Body of pancreas (tissue), 4 donors: ENCODE measurements at regions not wholly inside any gene's neighbourhood (a gene's known extent, or its start where the extent isn't known, plus 50 kb on each side); places are given as distances from the start of the nearest gene placed in this dataset.

Experiments used
- ATAC-seq: fragments of 150-250 bp; one replicate; pipeline ENCODE4 v1.9.1; 2016
- DNase-seq, 4 donors: peaks; one replicate each; pipeline ENCODE4 v3.0.0-alpha.2; 2019
- H3K27ac ChIP-seq, 4 donors: fragments of 200-600 bp; sonication (generic); 1 replicate in 3 of 4; 2 replicates in 1 of 4; pipeline versions ENCODE4 v1.5.1 to v1.6.1; 2016 to 2019; ENCODE audit warnings: mild to moderate bottlenecking in 1 of 4, mixed read lengths in 1 of 4, moderate library complexity in 1 of 4
- H3K27me3 ChIP-seq, 2 donors: fragments of 200-600 bp; sonication (generic); one replicate each; pipeline ENCODE4 v1.6.0; 2016; ENCODE audit warnings: mild to moderate bottlenecking in 1 of 2
- H3K36me3 ChIP-seq, 2 donors: fragments of 200-600 bp; sonication (generic); replicated peaks in 1 of 2; 2 replicates each; pipeline ENCODE4 v1.5.1; 2016; ENCODE audit warnings: low read depth in 2 of 2; ENCODE audit not compliant: insufficient read depth in 1 of 2
- H3K4me1 ChIP-seq: fragments of 200-600 bp; sonication (generic); one replicate; pipeline ENCODE4 v1.6.0; 2016
- H3K4me3 ChIP-seq, 2 donors: fragments of 200-600 bp; sonication (generic); 1 replicate in 1 of 2; 2 replicates in 1 of 2; pipeline ENCODE4 v1.5.1; 2016 to 2019
- H3K9me3 ChIP-seq, 3 donors: fragments of 200-600 bp; sonication (generic); 1 replicate in 2 of 3; 2 replicates in 1 of 3; pipeline ENCODE4 v1.5.1; 2016
- POLR2A ChIP-seq, 3 donors: fragments of 450-650 bp; IDR thresholded peaks; one replicate each; pipeline ENCODE4 v1.6.1; 2016; ENCODE audit warnings: antibody characterized with exemption in 3 of 3, mild to moderate bottlenecking in 2 of 3
- WGBS, 2 donors: methylation state at CpG; one replicate each; pipeline ENCODE4 v1.1.5; 2017; 5-methylcytosine and 5-hydroxymethylcytosine counted together
- intact Hi-C: fragments of 100-400 bp; cut with DNase I; formaldehyde crosslinking; loops from one replicate; pipeline ENCODE4 v1.15.1; 2023
- TF ChIP-seq, protein P1 (sequence below), 7 experiments: fragments of 450-650 bp in 4 of 7; fragments of 200-600 bp in 3 of 7; sonication (generic) in 3 of 7; IDR thresholded peaks; one replicate each; pipeline ENCODE4 v1.5.1; 2016 to 2019; ENCODE audit warnings: antibody characterized with exemption in 7 of 7

DNA sequence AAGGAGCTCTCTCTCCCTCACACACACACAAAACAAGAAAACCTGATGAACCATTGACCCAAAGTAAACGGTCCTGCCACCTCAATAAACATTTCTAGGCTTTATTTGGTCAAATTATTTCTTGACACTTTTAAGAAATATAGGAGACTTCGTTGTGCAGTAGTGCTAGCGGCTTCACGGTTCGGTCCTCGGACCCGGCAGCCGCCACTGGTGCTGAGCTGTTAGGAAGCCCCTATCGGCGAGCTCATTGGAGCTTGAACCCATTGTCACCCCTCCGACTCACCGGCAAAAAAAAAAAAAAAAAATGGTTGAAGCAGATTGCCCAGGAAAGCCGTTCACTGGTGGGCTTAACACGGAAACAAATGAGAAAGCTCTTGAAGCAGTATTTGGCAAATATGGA is 1695.6 kb upstream of the ACO1 start:
- Histone ChIP-seq H3K27me3 (no peaks in the 10 kb centered on the region), H3K36me3 (no peaks in the 10 kb centered on the region), H3K9me3 (no peaks in the 10 kb centered on the region), H3K4me3 (no peak overlapping the region), H3K27ac (no peak overlapping the region), H3K4me1 (no peaks in the 10 kb centered on the region)
- TF ChIP-seq, protein P1, sequence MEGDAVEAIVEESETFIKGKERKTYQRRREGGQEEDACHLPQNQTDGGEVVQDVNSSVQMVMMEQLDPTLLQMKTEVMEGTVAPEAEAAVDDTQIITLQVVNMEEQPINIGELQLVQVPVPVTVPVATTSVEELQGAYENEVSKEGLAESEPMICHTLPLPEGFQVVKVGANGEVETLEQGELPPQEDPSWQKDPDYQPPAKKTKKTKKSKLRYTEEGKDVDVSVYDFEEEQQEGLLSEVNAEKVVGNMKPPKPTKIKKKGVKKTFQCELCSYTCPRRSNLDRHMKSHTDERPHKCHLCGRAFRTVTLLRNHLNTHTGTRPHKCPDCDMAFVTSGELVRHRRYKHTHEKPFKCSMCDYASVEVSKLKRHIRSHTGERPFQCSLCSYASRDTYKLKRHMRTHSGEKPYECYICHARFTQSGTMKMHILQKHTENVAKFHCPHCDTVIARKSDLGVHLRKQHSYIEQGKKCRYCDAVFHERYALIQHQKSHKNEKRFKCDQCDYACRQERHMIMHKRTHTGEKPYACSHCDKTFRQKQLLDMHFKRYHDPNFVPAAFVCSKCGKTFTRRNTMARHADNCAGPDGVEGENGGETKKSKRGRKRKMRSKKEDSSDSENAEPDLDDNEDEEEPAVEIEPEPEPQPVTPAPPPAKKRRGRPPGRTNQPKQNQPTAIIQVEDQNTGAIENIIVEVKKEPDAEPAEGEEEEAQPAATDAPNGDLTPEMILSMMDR (IDR thresholded peaks at IDR 0.05), result no peak
- no peak for TF ChIP-seq POLR2A (IDR thresholded peaks at IDR 0.05)
- DNase-seq (no peak), ATAC-seq (no peak)
- intact Hi-C loops, result no loop called here
- WGBS, 2 donors, result 75 to 80% methylated on average over 14 of the region's 14 CpGs

DNA sequence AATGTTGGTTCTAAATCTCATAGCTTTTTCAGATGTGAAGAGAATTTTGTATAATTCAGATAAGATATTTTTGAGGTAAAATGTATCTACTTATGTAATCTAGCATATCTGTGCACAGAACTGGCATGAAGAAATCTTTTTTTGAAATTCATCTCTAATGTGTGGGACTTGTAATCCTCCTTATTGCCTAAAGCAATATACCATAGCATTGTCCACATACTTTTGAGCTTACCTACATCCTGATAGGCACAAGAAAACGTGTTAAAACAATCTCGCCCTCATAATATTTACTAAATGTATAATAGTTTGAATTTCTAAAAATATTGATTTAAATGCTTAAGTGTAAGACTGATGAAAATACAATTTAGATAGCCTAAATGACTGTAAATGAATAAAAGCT is 1686.5 kb upstream of the ACO1 start:
- Histone ChIP-seq H3K27me3 (no peaks in the 10 kb centered on the region), H3K4me3 (no peak overlapping the region), H3K36me3 (no peaks in the 10 kb centered on the region), H3K27ac (no peak overlapping the region), H3K4me1 (no peaks in the 10 kb centered on the region), H3K9me3 (no peaks in the 10 kb centered on the region)
- intact Hi-C loops, result no loop called here
- no peak for ATAC-seq
- TF ChIP-seq POLR2A (IDR thresholded peaks at IDR 0.05), result no peak
- no peak for DNase-seq
- WGBS, 2 donors, result 29 to 31% methylated on average over 2 of the region's 2 CpGs

DNA sequence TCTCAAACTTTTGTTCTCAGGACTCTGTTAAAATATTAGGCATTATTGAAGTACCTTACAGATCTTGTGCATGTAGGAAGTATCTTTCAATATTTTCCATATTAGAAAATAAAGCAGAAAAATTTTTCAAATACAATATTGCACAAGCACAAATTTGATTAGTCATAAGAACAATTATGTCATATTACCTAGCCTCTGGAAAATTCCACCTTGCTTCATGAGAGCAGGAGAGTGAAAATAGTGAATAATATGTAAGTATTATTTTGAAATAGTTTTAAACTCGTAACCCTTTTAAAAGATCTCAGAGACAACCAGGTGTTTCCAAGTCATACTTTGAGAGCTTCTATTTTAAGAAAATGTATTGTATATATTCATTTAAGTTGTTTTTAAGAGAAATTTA is 1672.9 kb upstream of the ACO1 start:
- DNase-seq, result no peak
- TF ChIP-seq, protein P1 (IDR thresholded peaks at IDR 0.05), result no peak
- no peak for TF ChIP-seq POLR2A (IDR thresholded peaks at IDR 0.05)
- intact Hi-C loops, result no loop called here
- 73% methylated on average over 1 of the region's 1 CpG for WGBS, 2 donors
- ATAC-seq, result no peak
- no peak overlapping the region for H3K27ac ChIP-seq
- H3K4me1 ChIP-seq, result no peaks in the 10 kb centered on the region
- H3K36me3 ChIP-seq, result no peaks in the 10 kb centered on the region
- H3K27me3 ChIP-seq, result no peaks in the 10 kb centered on the region
- H3K4me3 ChIP-seq, result no peak overlapping the region
- H3K9me3 ChIP-seq, result no peaks in the 10 kb centered on the region

DNA sequence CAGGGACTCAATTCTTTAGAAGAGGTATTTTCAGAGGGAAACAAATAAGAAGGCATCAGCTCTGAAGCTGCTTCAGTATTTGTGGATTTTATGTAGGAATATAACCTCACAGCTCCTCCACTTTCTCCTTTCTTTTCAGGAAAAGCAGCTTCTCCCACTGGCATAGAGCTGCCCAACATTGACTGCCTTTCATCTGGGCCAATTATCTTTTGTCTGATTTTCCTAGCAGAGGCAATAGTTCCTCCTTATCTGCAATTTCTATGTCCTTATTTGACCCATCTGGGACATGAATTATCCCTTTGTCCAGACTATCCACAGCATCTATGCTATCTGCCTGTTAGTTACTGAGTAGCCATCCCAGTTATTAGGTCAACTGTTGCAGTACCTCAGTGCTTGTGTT is 1671.2 kb upstream of the ACO1 start:
- no peak for ATAC-seq
- H3K27me3 ChIP-seq, result no peaks in the 10 kb centered on the region
- intact Hi-C loops, result no loop called here
- TF ChIP-seq, protein P1 (IDR thresholded peaks at IDR 0.05), result no peak
- TF ChIP-seq POLR2A (IDR thresholded peaks at IDR 0.05), result no peak
- no peaks in the 10 kb centered on the region for H3K9me3 ChIP-seq
- no peaks in the 10 kb centered on the region for H3K36me3 ChIP-seq
- no peaks in the 10 kb centered on the region for H3K4me1 ChIP-seq
- DNase-seq, result no peak
- no peak overlapping the region for H3K27ac ChIP-seq
- H3K4me3 ChIP-seq, result no peak overlapping the region

DNA sequence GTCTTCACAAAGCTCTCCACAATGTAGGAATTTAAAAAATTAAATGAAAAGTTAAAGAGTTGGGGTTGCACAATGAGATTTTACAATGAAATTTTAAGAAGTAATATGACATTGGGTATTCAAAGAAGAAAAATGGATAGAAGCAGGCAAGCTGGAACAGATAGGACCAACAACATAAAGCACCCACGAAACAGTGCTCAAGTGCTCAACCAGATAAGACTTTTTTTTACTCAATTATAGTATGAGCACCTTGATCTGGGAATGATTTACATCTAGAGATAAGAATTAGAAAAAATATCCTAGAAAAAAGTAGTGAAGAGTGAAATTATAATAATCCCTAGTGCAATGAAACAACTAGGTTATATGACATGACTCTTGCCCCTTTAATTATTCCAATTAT is 1670.1 kb upstream of the ACO1 start:
- DNase-seq (no peak), ATAC-seq (no peak)
- Histone ChIP-seq H3K4me1 (no peaks in the 10 kb centered on the region), H3K27ac (no peak overlapping the region), H3K36me3 (no peaks in the 10 kb centered on the region), H3K27me3 (no peaks in the 10 kb centered on the region), H3K4me3 (no peak overlapping the region), H3K9me3 (no peaks in the 10 kb centered on the region)
- intact Hi-C loops, result no loop called here
- no peak for TF ChIP-seq POLR2A (IDR thresholded peaks at IDR 0.05)
- TF ChIP-seq, protein P1 (IDR thresholded peaks at IDR 0.05), result no peak
- WGBS, 2 donors, result 19 to 35% methylated on average over 1 of the region's 1 CpG
